ENCODE measurements at regions not wholly inside any gene's neighbourhood (a gene's known extent, or its start where the extent isn't known, plus 50 kb on each side); places are given as distances from the start of the nearest gene placed in this dataset.

- H3K9me3 Mint-ChIP-seq (ENCODE audit: low read depth): no peaks in the 10 kb centered on the region
- no peak overlapping the region for H3K4me3 Mint-ChIP-seq
- H3K27me3 Mint-ChIP-seq: no peaks in the 10 kb centered on the region
- no peaks in the 10 kb centered on the region for H3K4me1 Mint-ChIP-seq (ENCODE audit: low read depth)
- no peak overlapping the region for H3K27ac Mint-ChIP-seq
- H3K36me3 Mint-ChIP-seq: no peaks in the 10 kb centered on the region
Observed at GRCh38 chr11:79966592-79966991, 525.8 kb upstream of the TENM4 start.

GRCh38 chr11:79963856-79964645 lies 523.2 kb upstream of the TENM4 start:
- no peaks in the 10 kb centered on the region for H3K36me3 Mint-ChIP-seq
- H3K4me1 Mint-ChIP-seq (ENCODE audit: low read depth): no peaks in the 10 kb centered on the region
- H3K27me3 Mint-ChIP-seq: no peaks in the 10 kb centered on the region
- H3K27ac Mint-ChIP-seq: no peak overlapping the region
- no peak overlapping the region for H3K4me3 Mint-ChIP-seq
- H3K9me3 Mint-ChIP-seq (ENCODE audit: low read depth): peaks cover 8% of the 10 kb centered on the region

GRCh38 chr11:79960461-79960860 lies 519.6 kb upstream of the TENM4 start:
- peaks cover 22% of the 10 kb centered on the region for H3K9me3 Mint-ChIP-seq (ENCODE audit: low read depth)
- no peaks in the 10 kb centered on the region for H3K36me3 Mint-ChIP-seq

GRCh38 chr11:79959318-79959717 lies 518.5 kb upstream of the TENM4 start:
- Mint-ChIP-seq H3K4me3 (no peak overlapping the region), H3K27me3 (no peaks in the 10 kb centered on the region), H3K9me3 (ENCODE audit: low read depth) (peaks cover 22% of the 10 kb centered on the region), H3K27ac (no peak overlapping the region), H3K4me1 (ENCODE audit: low read depth) (no peaks in the 10 kb centered on the region), H3K36me3 (no peaks in the 10 kb centered on the region)

More at GRCh38 chr11:79960461-79960860, 519.6 kb upstream of the TENM4 start:
- H3K27me3 Mint-ChIP-seq: no peaks in the 10 kb centered on the region
- no peak overlapping the region for H3K27ac Mint-ChIP-seq
- no peak overlapping the region for H3K4me3 Mint-ChIP-seq
- H3K4me1 Mint-ChIP-seq (ENCODE audit: low read depth): no peaks in the 10 kb centered on the region

- Mint-ChIP-seq H3K4me3 (no peak overlapping the region), H3K9me3 (ENCODE audit: low read depth) (peaks cover 27% of the 10 kb centered on the region), H3K4me1 (ENCODE audit: low read depth) (no peaks in the 10 kb centered on the region), H3K27ac (no peak overlapping the region), H3K27me3 (no peaks in the 10 kb centered on the region), H3K36me3 (no peaks in the 10 kb centered on the region)
Observed at GRCh38 chr11:79957702-79958101, 516.9 kb upstream of the TENM4 start.

- H3K9me3 Mint-ChIP-seq (ENCODE audit: low read depth): peaks cover 30% of the 10 kb centered on the region
- H3K36me3 Mint-ChIP-seq: no peaks in the 10 kb centered on the region
- no peaks in the 10 kb centered on the region for H3K27me3 Mint-ChIP-seq
- no peak overlapping the region for H3K27ac Mint-ChIP-seq
- no peak overlapping the region for H3K4me3 Mint-ChIP-seq
- no peaks in the 10 kb centered on the region for H3K4me1 Mint-ChIP-seq (ENCODE audit: low read depth)
Observed at GRCh38 chr11:79956061-79956460, 515.2 kb upstream of the TENM4 start.

DNA sequence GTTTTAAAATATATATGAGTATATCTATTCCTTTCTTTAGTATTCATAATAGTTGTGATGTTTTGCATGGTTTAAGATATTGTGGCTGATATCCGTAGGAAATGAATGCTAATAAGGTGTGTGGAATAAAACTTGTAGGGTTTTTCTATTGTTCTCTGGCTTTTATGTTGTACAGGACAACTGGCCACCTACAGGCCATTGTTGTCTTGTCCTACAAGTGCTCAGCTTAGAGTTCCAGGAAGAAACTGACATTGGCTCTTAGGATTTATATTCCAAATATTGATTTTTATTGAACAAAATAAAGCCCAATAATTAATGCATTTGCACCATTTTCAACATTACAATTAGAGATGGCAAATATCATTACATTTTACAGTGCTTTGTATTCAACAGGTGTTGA lies 512.8 kb upstream of the TENM4 start:
- peaks cover 18% of the 10 kb centered on the region for H3K9me3 Mint-ChIP-seq (ENCODE audit: low read depth)
- no peaks in the 10 kb centered on the region for H3K36me3 Mint-ChIP-seq
- no peaks in the 10 kb centered on the region for H3K27me3 Mint-ChIP-seq
- H3K27ac Mint-ChIP-seq: no peak overlapping the region
- H3K4me1 Mint-ChIP-seq (ENCODE audit: low read depth): no peaks in the 10 kb centered on the region
- H3K4me3 Mint-ChIP-seq: no peak overlapping the region

GRCh38 chr11:79950741-79951140 lies 509.9 kb upstream of the TENM4 start:
- no peak overlapping the region for H3K27ac Mint-ChIP-seq
- H3K4me3 Mint-ChIP-seq: no peak overlapping the region
- H3K36me3 Mint-ChIP-seq: no peaks in the 10 kb centered on the region
- no peaks in the 10 kb centered on the region for H3K4me1 Mint-ChIP-seq (ENCODE audit: low read depth)
- no peaks in the 10 kb centered on the region for H3K27me3 Mint-ChIP-seq
- peaks cover 9% of the 10 kb centered on the region for H3K9me3 Mint-ChIP-seq (ENCODE audit: low read depth)

DNA sequence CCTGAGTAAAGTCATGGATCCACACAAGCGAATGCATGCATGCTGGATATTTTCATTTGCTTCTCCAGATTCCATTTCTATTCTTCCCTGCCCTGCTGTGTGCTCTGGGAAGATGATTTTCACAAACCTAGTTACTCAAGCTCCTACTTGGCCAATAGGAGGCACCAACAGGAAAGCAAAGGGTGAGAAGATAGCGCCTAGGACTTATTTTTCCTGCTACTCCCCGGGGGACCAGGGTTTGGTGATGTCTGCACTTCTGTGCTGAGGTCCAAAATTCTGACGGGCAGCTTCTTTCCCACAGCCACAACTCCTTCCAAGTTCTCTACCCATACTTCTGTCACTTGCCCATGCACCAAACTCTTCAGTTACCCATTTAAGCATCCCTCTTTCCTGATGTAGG lies 509.3 kb upstream of the TENM4 start:
- no peak overlapping the region for H3K4me3 Mint-ChIP-seq
- H3K9me3 Mint-ChIP-seq (ENCODE audit: low read depth): peaks cover 9% of the 10 kb centered on the region
- H3K27me3 Mint-ChIP-seq: no peaks in the 10 kb centered on the region

GRCh38 chr11:79949574-79949973 lies 508.7 kb upstream of the TENM4 start:
- Mint-ChIP-seq H3K4me3 (no peak overlapping the region), H3K9me3 (ENCODE audit: low read depth) (peaks cover 9% of the 10 kb centered on the region), H3K4me1 (ENCODE audit: low read depth) (no peaks in the 10 kb centered on the region), H3K27ac (no peak overlapping the region), H3K36me3 (no peaks in the 10 kb centered on the region), H3K27me3 (no peaks in the 10 kb centered on the region)

More for the DNA sequence above, 509.3 kb upstream of the TENM4 start:
- Mint-ChIP-seq H3K4me1 (ENCODE audit: low read depth) (no peaks in the 10 kb centered on the region), H3K36me3 (no peaks in the 10 kb centered on the region), H3K27ac (no peak overlapping the region)

DNA sequence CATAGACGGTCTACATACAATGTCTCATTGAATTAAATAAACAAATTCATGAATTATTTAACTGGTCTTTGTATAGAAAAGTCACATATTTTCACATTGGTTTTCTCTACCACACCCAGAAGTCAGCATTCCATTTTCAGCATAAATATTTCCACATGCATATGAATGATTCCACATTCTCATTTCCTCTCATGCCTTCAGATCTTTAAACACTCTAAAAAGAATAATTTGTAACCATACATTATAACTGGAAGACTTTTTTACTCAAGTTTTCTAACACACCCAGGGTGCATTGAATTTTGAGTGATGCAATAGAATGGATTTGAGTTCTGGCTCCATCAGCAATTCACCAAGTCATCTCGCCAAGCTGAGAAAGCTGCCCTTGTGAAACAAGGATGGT lies 501.8 kb upstream of the TENM4 start:
- Mint-ChIP-seq H3K4me1 (ENCODE audit: low read depth) (no peaks in the 10 kb centered on the region), H3K27ac (no peak overlapping the region), H3K4me3 (no peak overlapping the region), H3K27me3 (no peaks in the 10 kb centered on the region), H3K36me3 (no peaks in the 10 kb centered on the region), H3K9me3 (ENCODE audit: low read depth) (peaks cover 4% of the 10 kb centered on the region)

DNA sequence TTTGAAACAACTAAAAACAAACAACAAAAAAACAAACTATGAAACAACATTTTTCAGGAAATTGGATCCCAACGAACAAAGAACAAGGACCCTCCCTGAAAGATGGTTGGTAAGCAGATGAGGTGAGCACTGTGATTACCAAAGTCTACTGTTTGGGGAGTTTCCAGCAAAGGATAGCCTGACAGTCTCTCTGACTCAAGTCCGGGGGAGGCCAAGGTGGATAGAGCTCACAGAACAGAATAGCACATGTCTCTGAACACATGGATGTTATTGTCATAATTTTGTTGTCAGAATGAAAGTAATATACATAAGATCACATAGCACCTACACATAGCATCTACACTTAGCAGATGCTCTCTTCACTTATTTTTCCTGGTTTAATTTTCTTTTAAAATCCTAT lies 501.3 kb upstream of the TENM4 start:
- no peak overlapping the region for H3K4me3 Mint-ChIP-seq
- no peaks in the 10 kb centered on the region for H3K36me3 Mint-ChIP-seq
- no peak overlapping the region for H3K27ac Mint-ChIP-seq
- H3K4me1 Mint-ChIP-seq (ENCODE audit: low read depth): no peaks in the 10 kb centered on the region
- no peaks in the 10 kb centered on the region for H3K27me3 Mint-ChIP-seq
- peaks cover 4% of the 10 kb centered on the region for H3K9me3 Mint-ChIP-seq (ENCODE audit: low read depth)

GRCh38 chr11:79940974-79941735 lies 500.3 kb upstream of the TENM4 start:
- Mint-ChIP-seq H3K4me1 (ENCODE audit: low read depth) (no peaks in the 10 kb centered on the region), H3K4me3 (no peak overlapping the region), H3K36me3 (no peaks in the 10 kb centered on the region), H3K27me3 (no peaks in the 10 kb centered on the region), H3K9me3 (ENCODE audit: low read depth) (peaks cover 4% of the 10 kb centered on the region), H3K27ac (no peak overlapping the region)

- Mint-ChIP-seq H3K27me3 (no peaks in the 10 kb centered on the region), H3K4me1 (ENCODE audit: low read depth) (no peaks in the 10 kb centered on the region), H3K27ac (no peak overlapping the region), H3K36me3 (no peaks in the 10 kb centered on the region), H3K9me3 (ENCODE audit: low read depth) (peaks cover 6% of the 10 kb centered on the region), H3K4me3 (no peak overlapping the region)
Observed at GRCh38 chr11:79940165-79940564, 499.3 kb upstream of the TENM4 start.

DNA sequence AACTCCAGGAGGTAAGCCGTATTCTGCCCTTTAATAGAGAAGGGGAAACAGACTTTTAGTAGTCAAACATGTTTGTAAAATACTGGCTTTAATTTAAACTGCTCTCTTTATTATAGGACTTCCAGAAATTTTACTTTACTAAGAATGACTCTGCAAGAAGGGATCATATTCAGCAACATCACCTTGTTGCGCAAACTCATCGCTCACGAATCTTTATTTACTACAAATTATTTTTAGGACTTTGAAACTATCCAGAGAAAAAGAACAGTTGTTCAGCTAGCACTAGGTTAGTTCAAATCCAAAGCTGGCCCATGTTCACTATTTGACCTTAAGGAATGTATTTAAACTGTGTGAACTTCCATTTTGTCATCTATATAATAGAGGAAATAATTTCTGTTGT lies 498.3 kb upstream of the TENM4 start:
- H3K36me3 Mint-ChIP-seq: no peaks in the 10 kb centered on the region
- H3K4me3 Mint-ChIP-seq: no peak overlapping the region
- peaks cover 9% of the 10 kb centered on the region for H3K9me3 Mint-ChIP-seq (ENCODE audit: low read depth)
- no peaks in the 10 kb centered on the region for H3K27me3 Mint-ChIP-seq
- no peak overlapping the region for H3K27ac Mint-ChIP-seq
- no peaks in the 10 kb centered on the region for H3K4me1 Mint-ChIP-seq (ENCODE audit: low read depth)
